ENCODE measurements at regions not wholly inside any gene's neighbourhood (a gene's known extent, or its start where the extent isn't known, plus 50 kb on each side); places are given as distances from the start of the nearest gene placed in this dataset.

DNA sequence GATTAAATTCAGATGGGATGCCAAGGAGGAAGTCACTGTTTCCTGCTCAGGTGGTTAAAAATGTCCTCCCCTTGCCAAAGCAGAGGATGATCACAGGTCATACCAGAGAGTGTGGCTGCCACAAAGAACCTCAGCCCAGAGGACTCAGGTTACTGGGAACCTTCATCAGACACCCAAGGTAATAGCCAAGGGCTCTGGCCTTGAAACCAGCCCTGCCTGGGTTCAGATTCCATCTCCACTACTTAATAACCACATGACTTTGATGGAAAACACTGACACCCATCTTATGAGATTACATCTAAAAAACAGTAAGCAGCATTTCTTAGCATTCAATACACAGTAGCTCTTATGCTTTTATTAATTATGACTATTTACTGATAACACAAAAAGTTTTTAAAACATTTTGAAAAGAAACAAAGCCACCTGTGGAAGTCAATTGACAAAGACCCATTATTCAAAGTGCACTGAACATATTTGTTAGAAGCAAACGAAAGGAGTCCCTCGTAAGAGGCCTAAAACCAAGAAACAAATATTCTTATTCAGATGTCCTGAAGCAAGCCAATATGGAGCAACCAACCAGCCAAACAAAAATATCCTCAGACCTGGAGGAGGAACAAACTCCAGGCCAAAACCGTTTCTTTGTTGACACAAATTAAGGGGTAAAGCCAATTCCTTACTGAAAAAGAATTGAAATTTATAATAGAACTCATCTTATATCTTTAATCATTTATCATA, 241.5 kb downstream of the RNF152 start:
- Histone ChIP-seq H3K9ac (ENCODE audit: extremely low read depth, insufficient read length, low read length) (no peak overlapping the region), H2BK5ac (ENCODE audit: insufficient read length, low read length) (no peak overlapping the region), H2BK15ac (ENCODE audit: low read depth, low read length) (no peak overlapping the region), H2AFZ (ENCODE audit: low read length) (no peak overlapping the region), H4K8ac (replicated peaks; ENCODE audit: insufficient read length, low read depth, low read length) (no peak overlapping the region), H3K79me2 (ENCODE audit: insufficient read depth, low read length) (no peaks in the 10 kb centered on the region), H3K4me2 (ENCODE audit: insufficient read depth, insufficient read length, low read length) (no peak overlapping the region), H3K27me3 (ENCODE audit: insufficient read depth, low read length) (no peaks in the 10 kb centered on the region), H4K5ac (ENCODE audit: insufficient read length, low read depth, low read length) (no peak overlapping the region), H4K91ac (ENCODE audit: insufficient read length, low read depth, low read length) (no peak overlapping the region), H3K23me2 (ENCODE audit: insufficient read length, low read depth, low read length, poor library complexity, severe bottlenecking) (no peaks in the 10 kb centered on the region), H3K4ac (ENCODE audit: low read depth, low read length) (no peak overlapping the region), H3K9me3 (ENCODE audit: control insufficient read depth, low read depth, low read length) (no peaks in the 10 kb centered on the region), H2AK5ac (ENCODE audit: insufficient read length, low read length) (no peak overlapping the region), H3K4me1 (ENCODE audit: insufficient read depth, low read length) (peaks cover 2% of the 10 kb centered on the region; the same call in 1 of the 2 replicates), H3K18ac (ENCODE audit: insufficient read length, low read depth, low read length) (no peak overlapping the region), H2BK20ac (ENCODE audit: low read depth, low read length, poor library complexity, severe bottlenecking) (no peak overlapping the region), H2BK12ac (ENCODE audit: insufficient read length, low read depth, low read length) (no peak overlapping the region), H3K79me1 (ENCODE audit: insufficient read depth, low read depth, low read length, poor library complexity, severe bottlenecking) (no peaks in the 10 kb centered on the region), H3K23ac (ENCODE audit: insufficient read length, low read depth, low read length) (no peak overlapping the region), H3K56ac (ENCODE audit: insufficient read length, low read depth, low read length) (no peak overlapping the region), H3K14ac (ENCODE audit: insufficient read depth, low read length) (no peak overlapping the region), H3T11ph (ENCODE audit: low read length) (no peak overlapping the region), H3K27ac (ENCODE audit: insufficient read length, low read depth, low read length) (no peak overlapping the region), H2BK120ac (ENCODE audit: low read depth, low read length, poor library complexity, severe bottlenecking) (no peak overlapping the region), H4K20me1 (ENCODE audit: control insufficient read depth, insufficient read depth, insufficient read length) (no peaks in the 10 kb centered on the region)
- H3K4me3 Mint-ChIP-seq = no peak overlapping the region
- H3K27ac Mint-ChIP-seq = no peak overlapping the region
- WGBS (ENCODE audit: extremely low coverage, insufficient read length, low lambda C conversion rate) = no CpG with 5 or more reads among the region's 3 CpGs
- peaks cover 14 to 37% of the 10 kb centered on the region in 2 experiments for H3K4me1 Mint-ChIP-seq
- no peak for DNase-seq
- H3K36me3 Mint-ChIP-seq (ENCODE audit: insufficient read depth in 1 of 3, low read depth in 3 of 3) = peaks cover 0 to 5% (median 0%) of the 10 kb centered on the region in 3 experiments; a peak in 2 of 7 replicates
- no peaks in the 10 kb centered on the region; a peak in 1 of 5 replicates for H3K9me3 Mint-ChIP-seq
- TF ChIP-seq, protein P1, sequence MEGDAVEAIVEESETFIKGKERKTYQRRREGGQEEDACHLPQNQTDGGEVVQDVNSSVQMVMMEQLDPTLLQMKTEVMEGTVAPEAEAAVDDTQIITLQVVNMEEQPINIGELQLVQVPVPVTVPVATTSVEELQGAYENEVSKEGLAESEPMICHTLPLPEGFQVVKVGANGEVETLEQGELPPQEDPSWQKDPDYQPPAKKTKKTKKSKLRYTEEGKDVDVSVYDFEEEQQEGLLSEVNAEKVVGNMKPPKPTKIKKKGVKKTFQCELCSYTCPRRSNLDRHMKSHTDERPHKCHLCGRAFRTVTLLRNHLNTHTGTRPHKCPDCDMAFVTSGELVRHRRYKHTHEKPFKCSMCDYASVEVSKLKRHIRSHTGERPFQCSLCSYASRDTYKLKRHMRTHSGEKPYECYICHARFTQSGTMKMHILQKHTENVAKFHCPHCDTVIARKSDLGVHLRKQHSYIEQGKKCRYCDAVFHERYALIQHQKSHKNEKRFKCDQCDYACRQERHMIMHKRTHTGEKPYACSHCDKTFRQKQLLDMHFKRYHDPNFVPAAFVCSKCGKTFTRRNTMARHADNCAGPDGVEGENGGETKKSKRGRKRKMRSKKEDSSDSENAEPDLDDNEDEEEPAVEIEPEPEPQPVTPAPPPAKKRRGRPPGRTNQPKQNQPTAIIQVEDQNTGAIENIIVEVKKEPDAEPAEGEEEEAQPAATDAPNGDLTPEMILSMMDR (conservative IDR thresholded peaks at IDR 0.05) = no peak
- peaks cover under 1% of the 10 kb centered on the region for H3K27me3 Mint-ChIP-seq (ENCODE audit: low read depth)
